ENCODE measurements at regions not wholly inside any gene's neighbourhood (a gene's known extent, or its start where the extent isn't known, plus 50 kb on each side); places are given as distances from the start of the nearest gene placed in this dataset.
"Not testable (repeated sequence)": the region's sequence is repeated elsewhere in the genome, so short reads cannot be mapped to it uniquely, and the experiment has no call there.

DNA sequence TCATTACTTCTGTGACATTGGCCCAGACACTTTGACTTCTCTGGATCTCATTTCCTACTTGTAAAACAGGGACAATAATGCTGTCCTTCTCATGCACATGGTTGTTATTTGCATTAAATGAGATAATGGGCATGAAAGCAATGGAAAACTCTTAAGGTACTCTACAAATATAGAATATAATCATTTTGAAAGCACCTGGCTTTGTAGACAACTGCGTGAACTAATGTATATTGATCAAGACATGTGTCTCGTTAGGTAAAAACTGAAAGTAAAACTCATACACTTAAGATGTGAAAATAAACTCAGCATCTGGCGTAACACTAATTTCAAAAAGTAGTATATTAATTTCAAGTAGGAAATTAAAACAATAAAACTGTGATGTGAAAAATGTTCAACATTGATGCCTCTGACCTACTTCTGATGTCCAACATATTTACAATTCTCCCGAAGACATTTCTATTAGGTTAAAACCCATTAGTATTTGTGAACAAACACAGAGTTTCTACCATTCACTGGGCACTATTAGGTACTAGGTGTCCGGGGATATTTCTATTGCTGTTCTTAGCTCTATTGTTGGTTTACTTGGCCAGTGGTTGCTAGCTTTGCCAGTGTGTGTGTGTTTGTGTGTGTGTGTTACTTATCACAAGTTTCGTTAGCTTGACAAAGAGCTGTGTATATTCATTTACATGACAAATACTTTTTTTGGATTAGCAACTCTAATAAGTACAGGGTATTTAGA, 220.5 kb downstream of the KCNRG start:
- DNase-seq: no peak
- intact Hi-C loops (cut with DNase I): no loop called here

DNA sequence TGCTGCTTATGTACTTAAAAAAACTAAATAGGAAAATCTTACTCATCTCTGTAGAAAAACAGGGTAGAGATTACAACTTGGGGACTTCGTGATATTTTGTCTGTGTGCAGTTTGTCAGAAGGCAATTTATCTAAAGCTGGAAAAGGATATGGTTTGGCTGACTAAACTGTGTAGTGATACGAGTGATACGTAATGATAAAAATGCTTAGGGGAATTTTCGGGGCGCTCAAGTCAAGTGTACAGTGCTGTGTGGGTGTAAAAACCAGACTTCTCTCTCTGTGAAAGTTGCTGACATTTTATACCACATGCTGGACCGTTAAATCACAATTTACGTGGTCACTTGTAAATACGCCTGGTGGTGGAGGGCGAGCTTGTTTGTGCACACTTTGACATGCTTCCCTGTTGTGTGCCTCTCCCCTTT, 221.7 kb downstream of the KCNRG start:
- no peak for DNase-seq

GRCh38 chr13:50238922-50239321, 223.7 kb downstream of the KCNRG start:
- intact Hi-C loops (cut with DNase I): no loop called here
- no peak for DNase-seq

More for the DNA sequence above, 221.7 kb downstream of the KCNRG start:
- intact Hi-C loops (cut with DNase I): no loop called here

- intact Hi-C loops (cut with DNase I): no loop called here
- DNase-seq: no peak
Observed at GRCh38 chr13:50241479-50241878, 226.2 kb downstream of the KCNRG start.

GRCh38 chr13:50243931-50244330, 228.7 kb downstream of the KCNRG start:
- DNase-seq: no peak
- intact Hi-C loops (cut with DNase I): no loop called here

DNA sequence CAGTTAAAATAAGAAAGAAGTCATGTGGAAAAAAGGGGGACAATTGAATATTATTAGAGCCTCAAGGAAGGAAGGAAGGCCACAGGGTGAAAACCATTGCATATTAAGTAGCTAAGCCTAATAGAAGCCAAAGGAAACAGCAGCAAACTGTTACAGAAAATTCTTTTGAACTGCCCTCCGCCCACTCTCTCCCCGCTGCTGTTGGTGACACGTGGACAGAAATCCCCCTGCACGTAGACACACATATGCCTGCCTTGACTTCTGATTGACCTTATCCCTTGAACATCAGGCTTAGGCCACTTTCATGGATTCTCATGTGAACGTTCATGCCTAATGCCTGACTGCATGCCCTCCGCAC, 229.1 kb downstream of the KCNRG start:
- intact Hi-C loops (cut with DNase I): no loop called here
- DNase-seq: no peak

DNA sequence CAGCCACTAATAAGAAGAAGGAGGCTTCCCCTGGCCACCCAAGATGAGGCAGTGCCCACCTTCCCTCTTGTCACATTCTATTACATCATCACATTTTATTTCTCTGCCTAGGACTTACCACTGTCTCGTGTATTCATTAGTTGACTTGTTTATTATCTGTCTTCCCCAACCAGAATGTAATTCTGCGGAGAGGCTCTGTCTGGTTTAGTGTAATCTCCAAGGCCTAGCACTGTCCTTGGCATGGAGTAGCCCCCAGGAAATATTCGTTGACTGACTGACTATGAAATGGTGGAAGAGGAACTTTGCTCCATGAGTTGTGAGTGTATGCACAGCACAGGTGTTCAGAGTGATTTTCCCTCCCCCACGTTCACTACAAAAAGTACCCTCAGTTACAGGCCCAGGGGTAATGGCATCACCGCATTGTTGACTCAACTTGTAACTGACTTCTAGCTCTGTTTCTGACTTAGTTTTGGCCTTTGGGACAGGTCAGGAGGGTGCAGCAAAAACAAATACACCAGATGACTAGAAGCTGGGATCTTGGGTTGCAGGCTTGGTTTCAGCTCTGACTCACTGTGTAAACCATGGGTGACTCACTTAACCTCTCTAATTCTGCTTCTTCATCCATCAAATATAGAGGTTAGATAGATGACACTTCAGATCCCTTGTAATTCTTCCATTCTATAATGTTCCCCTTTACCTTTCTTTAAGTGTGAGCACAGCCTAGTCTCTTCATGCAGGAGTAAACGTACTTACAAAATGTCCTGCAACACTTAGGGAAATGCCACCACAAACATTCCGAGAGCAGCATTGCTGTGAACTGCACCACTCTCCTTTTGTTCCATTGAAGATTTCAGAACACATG, 229.7 kb downstream of the KCNRG start:
- peak in 1 of 42 donors; percentile 5 for DNase-seq
- intact Hi-C loops (cut with DNase I): no loop called here

GRCh38 chr13:50247223-50247622, 232.0 kb downstream of the KCNRG start:
- DNase-seq: no peak
- intact Hi-C loops (cut with DNase I): no loop called here

DNA sequence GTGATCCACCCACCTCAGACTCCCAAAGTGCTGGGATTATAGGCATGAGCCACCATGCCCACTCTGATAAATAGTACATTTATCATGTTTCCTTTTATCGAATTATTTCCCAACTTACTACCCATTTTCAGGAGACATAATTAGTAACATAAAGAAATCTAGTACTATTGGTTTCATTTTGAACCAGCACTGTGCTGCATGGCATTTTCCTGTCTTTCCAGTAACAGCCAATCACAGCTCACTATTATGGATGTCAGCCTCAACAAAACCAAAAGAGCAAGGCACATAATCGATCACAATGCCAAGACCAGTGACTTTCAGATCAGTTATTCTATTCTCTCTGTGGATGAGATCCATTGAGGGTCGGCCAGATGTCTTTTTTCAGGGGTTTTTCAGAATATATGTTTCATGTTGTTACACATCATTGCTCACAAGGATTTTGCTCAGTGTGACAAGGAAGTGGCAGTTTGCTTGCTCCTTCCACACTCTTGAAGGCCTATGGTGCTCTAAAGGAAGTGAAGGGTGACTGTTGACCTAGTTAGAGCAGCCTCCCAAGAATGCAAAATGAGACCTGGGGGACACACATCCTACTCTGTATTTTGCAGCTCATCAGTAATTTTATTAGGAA, 233.4 kb downstream of the KCNRG start:
- intact Hi-C loops (cut with DNase I): no loop called here
- no peak for DNase-seq

DNA sequence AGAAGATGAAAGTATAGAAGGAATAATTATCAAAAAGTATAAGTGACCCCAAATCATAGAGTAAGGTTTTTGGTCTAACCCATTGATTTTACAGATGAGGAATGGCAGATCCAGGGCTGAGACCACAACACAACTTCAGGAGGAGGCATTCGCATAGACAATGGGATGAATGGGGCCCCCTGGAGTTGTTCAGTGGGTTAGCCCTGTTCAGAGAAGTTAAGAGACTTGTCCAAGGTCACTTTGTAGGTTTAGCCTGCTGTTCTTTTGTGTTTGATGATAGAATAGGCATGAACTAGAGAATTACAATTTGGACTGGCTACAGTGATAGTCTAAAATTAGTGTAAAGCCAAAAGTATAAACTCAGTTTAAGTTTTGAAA, 233.9 kb downstream of the KCNRG start:
- intact Hi-C loops (cut with DNase I): no loop called here
- no peak for DNase-seq

GRCh38 chr13:50250401-50250800, 235.2 kb downstream of the KCNRG start:
- DNase-seq: no peak
- intact Hi-C loops (cut with DNase I): no loop called here

DNA sequence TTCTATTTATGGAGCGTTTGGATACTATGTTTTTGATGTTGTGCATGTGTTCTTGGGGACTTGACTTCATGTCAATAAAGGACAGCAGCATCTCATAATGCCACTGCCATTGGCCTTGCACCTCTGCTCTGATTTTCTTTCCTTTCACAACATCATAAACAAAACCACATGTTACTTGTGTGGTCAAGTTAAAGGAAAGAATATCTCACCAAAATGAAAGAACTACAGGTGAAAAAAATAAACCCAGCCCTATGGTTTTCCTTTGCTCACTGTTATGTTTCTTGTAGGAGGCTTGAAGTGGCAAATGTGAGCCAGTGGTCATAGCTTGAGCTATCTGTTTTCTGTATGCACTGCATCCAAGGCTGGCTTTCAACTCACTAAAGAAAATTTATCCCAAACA, 240.4 kb downstream of the KCNRG start:
- no peak for DNase-seq
- intact Hi-C loops (cut with DNase I): no loop called here

GRCh38 chr13:50256536-50257321, 241.5 kb downstream of the KCNRG start:
- intact Hi-C loops (cut with DNase I); DNase-seq: not testable (repeated sequence)

DNA sequence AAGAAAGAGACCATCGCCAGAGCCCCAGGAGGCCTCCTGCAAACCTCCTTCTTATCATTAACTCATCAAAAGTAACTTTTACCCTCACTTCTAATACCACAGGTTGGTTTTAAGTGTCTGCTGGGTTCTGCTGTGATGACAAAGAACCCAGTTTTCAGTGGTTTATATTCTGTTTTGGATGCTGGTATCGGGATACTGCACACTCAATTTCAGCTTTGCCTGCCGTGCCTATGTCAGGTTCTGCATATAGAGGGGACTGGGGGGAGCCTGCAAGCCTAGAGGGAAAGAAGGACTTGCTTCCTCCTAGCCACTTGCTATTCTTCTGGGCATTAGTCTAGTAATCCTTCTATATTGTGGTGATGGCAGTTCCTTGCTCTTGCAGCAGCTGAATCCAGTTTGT, 242.4 kb downstream of the KCNRG start:
- DNase-seq: no peak
- intact Hi-C loops (cut with DNase I): no loop called here

- no peak for DNase-seq
- intact Hi-C loops (cut with DNase I): no loop called here
Observed at GRCh38 chr13:50261130-50261901, 246.1 kb downstream of the KCNRG start.

DNA sequence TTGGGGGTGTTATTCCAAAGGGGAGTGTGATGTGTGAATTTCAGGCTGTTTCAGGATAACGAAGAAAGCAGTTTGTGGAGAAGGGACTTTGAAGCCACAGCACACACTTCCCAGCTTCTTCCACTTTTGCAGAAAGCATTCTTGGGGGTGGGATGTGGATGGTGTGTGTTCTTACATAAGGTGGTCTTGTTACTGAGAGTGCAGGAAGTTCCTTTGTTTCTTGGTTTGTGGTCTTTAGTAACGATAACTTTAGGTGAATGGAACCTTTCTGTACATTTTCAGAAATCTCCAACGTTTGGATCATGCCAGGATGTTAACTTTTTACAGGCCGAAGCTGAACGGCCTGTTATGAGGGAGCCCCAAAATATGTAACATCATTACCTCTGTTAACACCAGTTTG, 251.8 kb downstream of the KCNRG start:
- intact Hi-C loops (cut with DNase I): no loop called here

GRCh38 chr13:50267917-50268316, 252.7 kb downstream of the KCNRG start:
- intact Hi-C loops (cut with DNase I): no loop called here
- no peak for DNase-seq

More for the DNA sequence above, 251.8 kb downstream of the KCNRG start:
- DNase-seq: no peak

- intact Hi-C loops (cut with DNase I): no loop called here
- no peak for DNase-seq
Observed at GRCh38 chr13:50268500-50268899, 253.3 kb downstream of the KCNRG start.

GRCh38 chr13:50274181-50274580, 258.9 kb downstream of the KCNRG start:
- DNase-seq: no peak
- intact Hi-C loops (cut with DNase I): no loop called here

All from head of caudate nucleus (tissue), 42 donors.